ENCODE measurements at regions not wholly inside any gene's neighbourhood (a gene's known extent, or its start where the extent isn't known, plus 50 kb on each side); places are given as distances from the start of the nearest gene placed in this dataset.
"Not testable (repeated sequence)": the region's sequence is repeated elsewhere in the genome, so short reads cannot be mapped to it uniquely, and the experiment has no call there.

DNA sequence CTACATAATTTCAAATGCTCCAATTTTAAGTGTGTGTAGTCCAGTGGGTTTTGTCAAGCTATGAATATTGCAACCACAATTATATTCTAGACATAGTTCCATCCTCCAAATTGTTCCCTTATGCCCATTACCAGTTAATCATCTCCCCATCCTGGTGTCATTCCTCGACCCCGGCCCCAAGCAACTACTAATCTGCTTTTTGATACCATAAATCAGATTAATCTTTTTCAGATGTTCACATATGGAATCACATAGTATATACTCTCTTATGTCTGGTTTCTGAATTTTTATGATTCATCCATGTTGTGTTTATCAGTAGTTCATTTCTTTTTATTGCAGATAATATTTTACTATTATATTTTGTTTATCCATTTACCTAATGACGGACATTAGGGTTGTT, 148.4 kb upstream of the RORB start:
- no peak for DNase-seq (ENCODE audit: low spot score)

- DNase-seq (ENCODE audit: low spot score): no peak
Observed at GRCh38 chr9:74355107-74355506, 142.0 kb upstream of the RORB start.

DNA sequence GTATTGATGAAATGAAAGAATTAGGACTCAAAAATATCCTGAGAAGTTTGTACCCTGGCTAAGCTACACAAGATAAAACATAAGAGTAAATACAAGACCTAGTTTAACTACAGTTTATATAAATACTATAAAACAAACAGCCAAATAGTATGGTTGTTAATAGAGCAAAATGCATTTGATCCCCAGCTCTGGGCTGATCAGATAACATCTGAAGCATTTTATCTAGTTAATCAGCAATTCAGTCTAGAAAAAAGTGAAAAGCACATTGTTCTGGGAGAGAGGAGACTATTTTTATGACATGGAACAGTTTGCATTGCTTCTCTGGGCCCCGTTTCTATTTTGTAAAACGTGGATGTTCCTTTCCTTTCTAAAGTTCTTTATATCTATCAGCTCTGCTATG, 139.6 kb upstream of the RORB start:
- no peak for DNase-seq (ENCODE audit: low spot score)

DNA sequence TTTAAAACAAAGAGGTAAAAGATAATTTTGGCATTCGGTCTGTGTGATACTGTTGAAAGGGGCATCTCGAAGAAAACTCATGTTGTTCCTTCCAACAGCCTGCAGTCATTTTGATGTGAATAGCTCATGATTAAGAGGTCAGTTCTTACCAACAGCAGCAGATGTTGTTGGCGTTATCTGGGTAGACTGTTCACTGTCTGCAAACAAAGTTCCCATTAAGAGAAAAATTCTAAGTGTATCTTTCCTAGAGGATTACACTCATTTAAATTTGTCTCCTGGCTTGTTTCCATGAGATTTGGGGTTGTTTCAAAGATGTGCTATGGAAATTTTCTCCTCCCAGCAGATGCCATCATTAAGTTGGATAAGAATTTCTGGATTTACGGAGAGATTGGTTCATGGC, 138.2 kb upstream of the RORB start:
- DNase-seq (ENCODE audit: low spot score): no peak

DNA sequence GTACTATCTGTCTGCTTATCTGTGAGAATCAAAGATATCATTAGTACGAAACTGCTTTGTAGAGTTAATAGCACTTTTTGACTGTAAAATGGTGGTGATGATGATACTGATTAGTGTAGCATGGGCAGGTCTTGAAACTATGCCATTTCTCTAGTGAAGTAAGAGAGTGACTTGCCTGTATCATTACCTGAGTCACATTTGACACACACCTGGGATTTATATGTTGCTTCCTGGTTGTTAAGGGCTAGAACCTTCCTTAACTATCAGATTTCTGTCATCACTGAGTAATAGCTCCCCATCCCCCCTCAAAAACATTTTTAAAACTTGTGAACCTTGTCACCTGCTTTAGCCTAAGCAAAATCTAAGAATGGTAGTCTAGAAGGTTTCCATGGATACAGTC, 135.6 kb upstream of the RORB start:
- no peak for DNase-seq (ENCODE audit: low spot score)

DNA sequence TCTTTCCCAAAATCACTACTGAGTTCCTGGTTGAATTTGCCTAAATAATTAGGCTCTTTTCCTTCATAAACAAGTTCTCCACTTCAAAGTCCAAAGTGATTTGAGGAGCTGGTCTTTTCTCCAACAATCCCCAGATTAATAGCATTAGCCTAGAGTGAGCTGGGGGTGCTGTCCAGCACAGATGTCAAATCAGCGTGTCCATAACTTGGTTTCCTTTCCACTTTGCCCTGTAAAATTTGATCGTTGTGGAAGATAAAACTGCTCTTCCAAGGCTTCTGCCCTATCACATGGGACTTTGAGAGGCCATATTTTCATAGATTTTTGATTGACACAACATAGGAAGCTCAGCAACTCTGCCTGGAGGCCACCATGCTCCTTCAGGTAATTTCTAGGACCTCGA, 134.7 kb upstream of the RORB start:
- no peak for DNase-seq (ENCODE audit: low spot score)

DNA sequence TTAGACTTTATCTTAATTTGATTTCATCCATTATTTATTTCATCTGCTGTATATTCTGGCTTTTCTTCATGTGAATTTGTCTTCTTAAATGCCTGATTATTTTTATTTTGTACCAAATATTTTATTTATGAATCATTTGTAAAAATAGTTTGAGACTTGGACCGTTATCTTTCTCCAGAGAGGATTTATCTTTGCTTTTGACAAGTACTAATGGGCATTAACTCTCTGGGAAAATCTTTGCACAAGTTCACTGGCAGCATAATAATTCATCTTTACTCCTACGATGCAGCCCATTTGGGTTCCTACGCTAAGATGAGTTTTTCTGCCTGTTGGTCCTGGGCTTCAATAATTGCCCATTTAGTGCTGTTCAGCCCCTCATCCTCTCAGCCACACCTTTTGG, 131.0 kb upstream of the RORB start:
- DNase-seq (ENCODE audit: low spot score): no peak

DNA sequence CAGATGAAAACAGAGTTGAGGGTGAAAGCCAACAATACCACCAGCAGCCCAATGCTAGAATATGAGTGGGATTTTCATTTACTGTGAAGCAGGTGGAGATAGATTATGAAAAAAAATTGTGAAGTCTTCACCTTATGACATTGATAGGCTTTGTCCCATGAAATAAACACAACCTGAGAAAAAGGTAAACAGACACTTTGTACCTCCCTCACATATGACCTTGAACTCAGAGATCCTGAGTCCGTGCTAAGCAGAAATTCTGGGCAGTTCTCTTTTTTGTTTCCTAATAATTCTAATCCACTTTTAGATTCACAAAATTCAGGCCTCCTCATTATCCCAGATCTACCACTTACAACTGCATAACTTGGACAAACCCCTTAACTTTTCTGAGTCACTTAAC, 127.3 kb upstream of the RORB start:
- DNase-seq (ENCODE audit: low spot score): no peak

GRCh38 chr9:74373348-74373747, 123.8 kb upstream of the RORB start:
- no peak for DNase-seq (ENCODE audit: low spot score)

GRCh38 chr9:74379718-74380117, 117.4 kb upstream of the RORB start:
- DNase-seq (ENCODE audit: low spot score): peak; percentile 66

- DNase-seq (ENCODE audit: low spot score): no peak
Observed at GRCh38 chr9:74391816-74392215, 105.3 kb upstream of the RORB start.

GRCh38 chr9:74403581-74403980, 93.6 kb upstream of the RORB start:
- no peak for DNase-seq (ENCODE audit: low spot score)

DNA sequence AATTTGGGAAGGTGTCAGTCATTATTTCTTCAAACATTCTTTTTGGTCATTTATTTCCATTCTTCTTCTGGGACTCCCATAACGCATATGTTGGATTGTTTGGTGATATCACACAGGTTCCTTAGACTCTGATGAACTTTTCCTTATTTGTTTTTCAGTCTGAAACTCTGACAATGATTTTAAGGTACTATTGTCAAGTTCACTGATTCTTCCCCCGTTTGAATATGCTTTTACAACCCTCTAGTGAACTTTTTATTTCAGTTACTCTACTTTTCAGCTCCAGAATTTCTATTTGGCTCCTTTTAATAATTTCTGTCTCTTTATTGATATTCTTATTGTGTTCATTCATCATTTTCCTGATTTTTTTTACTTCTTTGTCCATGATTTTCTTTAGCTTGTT, 92.5 kb upstream of the RORB start:
- no peak for DNase-seq (ENCODE audit: low spot score)

GRCh38 chr9:74407166-74407565, 90.0 kb upstream of the RORB start:
- DNase-seq (ENCODE audit: low spot score): no peak

DNA sequence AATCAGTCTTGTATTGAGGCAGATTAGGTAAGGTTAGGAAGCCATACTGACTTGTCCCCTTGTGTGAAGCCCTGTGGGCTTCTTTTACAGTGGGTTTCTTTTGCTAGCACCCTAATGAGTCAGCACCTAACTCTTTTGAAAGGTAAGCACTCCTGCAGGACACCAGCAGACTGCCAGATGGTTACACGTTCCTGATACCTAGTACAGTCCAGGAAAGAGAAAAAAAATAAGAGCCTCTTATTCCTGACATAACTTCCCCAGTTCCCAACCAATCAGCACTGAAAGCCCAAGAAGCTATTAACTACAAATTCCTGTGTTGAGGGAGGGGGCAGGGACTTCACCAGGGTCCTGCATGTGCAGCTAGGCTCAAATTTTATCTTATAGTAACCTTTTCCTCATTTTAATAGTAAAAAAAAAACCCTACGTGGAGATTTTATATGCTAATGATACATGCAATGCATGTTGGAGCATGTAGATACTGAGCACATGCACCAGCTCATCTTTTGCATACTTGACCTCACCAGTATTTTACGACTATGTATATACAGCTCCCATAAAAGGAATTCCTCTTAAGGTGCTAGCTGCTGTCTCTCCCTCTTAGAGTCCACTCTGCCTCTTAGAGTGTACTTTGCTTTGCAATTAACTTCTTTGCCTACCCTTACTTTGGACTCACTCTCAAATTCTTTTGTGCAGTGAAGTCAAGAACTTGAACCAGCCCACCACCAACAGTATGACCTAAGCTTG, 84.7 kb upstream of the RORB start:
- no peak for DNase-seq (ENCODE audit: low spot score)

DNA sequence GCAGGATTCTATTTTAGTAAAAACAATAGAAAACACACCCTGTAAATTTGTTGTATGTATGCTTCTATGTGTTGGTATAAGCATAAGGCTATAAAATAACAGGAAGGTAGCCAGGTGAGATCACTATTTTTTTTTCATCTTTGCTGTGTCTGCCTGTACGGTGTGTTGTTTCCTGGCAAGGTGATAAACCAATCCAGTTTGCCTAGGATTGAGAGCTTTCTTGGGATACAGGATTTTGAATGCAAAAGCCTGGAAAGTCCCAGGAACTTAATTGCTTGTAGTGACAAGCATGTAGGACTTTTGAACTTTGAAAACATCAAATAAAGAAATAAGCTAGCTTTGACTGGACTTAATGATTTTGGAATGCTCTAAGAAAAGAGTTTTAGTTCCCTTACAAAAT, 83.3 kb upstream of the RORB start:
- no peak for DNase-seq (ENCODE audit: low spot score)

DNA sequence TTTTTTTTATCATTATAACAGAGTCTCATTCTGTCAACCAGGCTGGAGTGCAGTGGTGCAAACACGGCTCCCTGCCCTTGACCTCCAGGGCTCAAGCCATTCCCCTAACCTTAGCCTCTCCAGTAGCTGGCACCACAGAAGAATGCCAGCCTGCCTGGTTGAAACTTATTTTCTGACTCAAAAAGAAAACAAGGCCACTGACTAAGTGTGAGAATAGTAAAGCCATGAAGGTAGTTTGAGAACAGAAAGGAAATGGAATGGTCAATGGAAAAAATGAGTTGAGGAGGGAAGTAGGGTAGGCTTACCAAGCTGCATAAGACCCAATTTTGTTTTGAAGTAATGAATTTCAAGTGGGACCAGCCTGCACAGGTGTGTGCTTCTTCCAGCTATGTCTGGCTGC, 82.8 kb upstream of the RORB start:
- no peak for DNase-seq (ENCODE audit: low spot score)

DNA sequence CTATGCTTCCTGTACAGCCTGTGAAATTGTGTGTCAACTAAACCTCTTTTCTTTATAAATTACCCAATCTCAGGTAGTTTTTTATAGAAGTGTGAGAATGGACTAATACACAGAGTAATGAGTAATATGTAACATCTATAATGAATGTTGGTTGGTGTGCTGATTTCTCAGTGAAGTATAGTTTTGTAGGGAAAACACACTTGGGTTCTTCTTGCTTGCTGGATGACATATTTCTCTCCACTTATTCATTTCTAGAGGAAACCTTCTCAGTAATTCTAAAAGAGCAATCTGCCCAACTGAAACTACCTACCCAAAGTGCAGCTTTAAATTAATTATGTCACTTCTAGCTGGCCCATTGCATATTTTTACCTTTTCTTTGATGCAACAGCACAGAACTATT, 81.1 kb upstream of the RORB start:
- no peak for DNase-seq (ENCODE audit: low spot score)

- not testable (repeated sequence) for DNase-seq (ENCODE audit: low spot score)
Observed at GRCh38 chr9:74424488-74424887, 72.6 kb upstream of the RORB start.

- DNase-seq (ENCODE audit: low spot score): no peak
Observed at GRCh38 chr9:74431467-74431866, 65.7 kb upstream of the RORB start.

DNA sequence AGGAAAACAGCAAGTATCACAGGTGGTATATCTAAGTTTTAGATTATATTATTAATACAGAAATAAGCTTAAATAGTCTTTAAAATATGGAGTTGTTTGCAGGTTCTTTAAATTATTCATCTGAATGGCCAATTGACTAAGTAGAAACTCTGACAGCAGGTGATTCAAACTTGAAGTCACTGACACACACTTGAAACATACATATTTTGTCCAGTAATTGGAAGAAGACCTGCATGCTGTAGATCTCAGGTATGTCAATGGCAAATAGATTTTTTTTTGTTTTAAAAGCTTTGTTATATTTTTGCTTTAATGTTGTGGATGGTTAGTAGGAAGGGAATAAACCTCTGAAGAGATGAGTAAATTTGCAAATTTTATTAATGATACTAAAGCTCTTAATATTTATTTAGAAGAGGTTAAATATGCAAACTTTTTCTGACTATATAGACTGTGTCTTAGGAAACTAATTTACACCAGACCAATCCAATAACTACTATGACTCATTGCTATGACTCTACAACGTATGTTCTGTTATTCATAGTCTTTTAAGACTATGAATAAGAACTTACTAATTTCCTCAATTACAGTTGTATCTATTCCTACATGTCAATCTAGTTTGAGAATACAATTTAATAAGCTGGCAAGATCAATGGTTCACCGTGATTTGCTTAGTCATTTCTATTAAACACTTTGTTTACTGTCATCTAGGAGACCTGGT, 53.9 kb upstream of the RORB start:
- DNase-seq (ENCODE audit: low spot score): no peak

DNA sequence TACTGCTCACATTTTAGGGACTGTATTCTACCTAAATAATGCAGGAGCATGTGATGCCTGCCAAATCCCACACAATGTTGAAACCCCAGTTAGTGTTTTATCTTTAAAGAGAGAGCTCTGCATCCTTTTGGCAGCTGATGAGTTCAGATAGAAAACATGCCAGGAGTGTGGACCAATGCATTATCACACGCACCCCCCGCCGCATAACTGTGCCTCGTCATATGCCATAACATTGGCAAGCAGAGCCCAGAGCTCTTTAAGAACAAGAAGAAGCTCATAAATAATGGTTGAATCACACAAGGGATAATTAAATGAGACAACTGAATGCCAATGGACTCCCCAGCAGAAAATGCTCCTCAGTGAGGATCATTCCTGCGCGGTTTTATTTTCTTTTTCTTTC, 52.8 kb upstream of the RORB start:
- no peak for DNase-seq (ENCODE audit: low spot score)
